CD4-positive, alpha-beta T cell (primary cell): ENCODE measurements at regions not wholly inside any gene's neighbourhood (a gene's known extent, or its start where the extent isn't known, plus 50 kb on each side); places are given as distances from the start of the nearest gene placed in this dataset.

Source experiments
- ATAC-seq: fragments of 200-7000 bp; cut with Tn5 transposase; one replicate; pipeline ENCODE4 v1.10.0; 2022; ENCODE audit warnings: mild to moderate bottlenecking; ENCODE audit not compliant: poor library complexity
- CTCF ChIA-PET: fragments of 350-600 bp; sonication (Branson Sonifier 250); formaldehyde crosslinking; loops from one replicate; lab custom pipeline; 2021; ENCODE audit warnings: antibody characterized with exemption, inconsistent platforms; lab: Charles Lee
- POLR2A ChIA-PET: fragments of 350-600 bp; sonication (Branson Sonifier 250); formaldehyde crosslinking; loops from one replicate; lab custom pipeline; 2021; ENCODE audit warnings: antibody characterized with exemption, inconsistent platforms; lab: Charles Lee
- DNase-seq, 14 experiments: peaks; one replicate each; pipeline ENCODE4 v3.0.0-alpha.2; 2013 to 2020; ENCODE audit warnings: mixed read lengths in 2 of 14
- H3K27ac ChIP-seq, 2 donors: one replicate each; pipeline versions ENCODE4 v1.5.1 to v1.7.0; 2013; ENCODE audit warnings: low read length in 2 of 2, low read depth in 1 of 2, mild to moderate bottlenecking in 1 of 2
- H3K27me3 ChIP-seq, 2 experiments: 1 replicate in 1 of 2; 2 replicates in 1 of 2; pipeline versions ENCODE4 v1.6.1 to v1.7.0; 2013; ENCODE audit warnings: low read length in 2 of 2, control low read depth in 1 of 2, mild to moderate bottlenecking in 1 of 2, moderate library complexity in 1 of 2; ENCODE audit not compliant: insufficient read depth in 2 of 2, control insufficient read depth in 1 of 2
- H3K36me3 ChIP-seq: one replicate; pipeline ENCODE4 v1.6.1; 2013; ENCODE audit warnings: low read length, control low read depth; ENCODE audit not compliant: insufficient read depth
- H3K4me1 ChIP-seq: one replicate; pipeline ENCODE4 v1.6.1; 2013; ENCODE audit warnings: low read length, control low read depth; ENCODE audit not compliant: insufficient read depth
- H3K4me3 ChIP-seq: one replicate; pipeline ENCODE4 v1.5.1; 2013; ENCODE audit warnings: mild to moderate bottlenecking, low read length, moderate library complexity
- H3K9me3 ChIP-seq, 2 experiments: 1 replicate in 1 of 2; 2 replicates in 1 of 2; pipeline versions ENCODE4 v1.6.1 to v1.7.0; 2013; ENCODE audit warnings: low read length in 2 of 2, mild to moderate bottlenecking in 2 of 2, control low read depth in 1 of 2, moderate library complexity in 1 of 2; ENCODE audit not compliant: control insufficient read depth in 1 of 2, insufficient read depth in 1 of 2
- H3K27ac Mint-ChIP-seq: one replicate; pipeline ENCODE4 v1.8.0; 2020; ENCODE audit warnings: mixed read lengths
- H3K27me3 Mint-ChIP-seq: one replicate; pipeline ENCODE4 v1.8.0; 2021; ENCODE audit warnings: mixed read lengths
- H3K36me3 Mint-ChIP-seq: one replicate; pipeline ENCODE4 v1.8.0; 2021; ENCODE audit warnings: low read depth, mixed read lengths
- H3K4me1 Mint-ChIP-seq: one replicate; pipeline ENCODE4 v1.8.0; 2021; ENCODE audit warnings: low read depth, mixed read lengths
- H3K4me3 Mint-ChIP-seq: one replicate; pipeline ENCODE4 v1.8.0; 2020; ENCODE audit warnings: mild to moderate bottlenecking, mixed read lengths
- H3K9me3 Mint-ChIP-seq: one replicate; pipeline ENCODE4 v1.8.0; 2020; ENCODE audit warnings: mixed read lengths
- intact Hi-C, 2 experiments: fragments of 100-400 bp; cut with DNase I in 1 of 2; cut with micrococcal nuclease in 1 of 2; formaldehyde crosslinking; loops; one replicate each; pipeline versions ENCODE4 v1.15.1 to v1.9.0; 2023 to 2025; cut with DNase I, micrococcal nuclease
- TF ChIP-seq, protein P1 (sequence below): fragments of 200-600 bp; IDR thresholded peaks from one replicate; pipeline ENCODE4 v1.8.0; 2022; ENCODE audit warnings: antibody characterized with exemption, mild to moderate bottlenecking

DNA sequence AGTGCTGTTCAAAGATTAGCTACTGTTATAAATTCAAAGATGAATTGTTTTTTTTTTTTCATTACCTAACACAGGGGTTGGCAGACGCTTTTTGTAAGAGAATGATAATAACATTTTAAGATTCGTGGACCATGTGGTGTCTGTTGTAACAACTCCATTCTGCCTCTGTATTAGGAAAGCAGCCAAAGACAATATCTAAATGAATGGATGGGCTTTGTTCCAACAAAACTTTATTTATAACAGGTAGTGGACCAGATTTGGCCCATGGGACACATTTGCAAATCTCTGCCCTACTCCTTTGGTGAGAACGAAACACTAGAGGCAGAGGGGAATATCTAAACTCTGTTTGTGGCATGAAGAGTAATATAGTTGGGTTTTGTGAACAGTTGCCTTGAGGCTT lies 83.6 kb upstream of the BLID start:
- no peak for ATAC-seq
- Mint-ChIP-seq H3K27me3 (peaks cover 42% of the 10 kb centered on the region), H3K36me3 (no peaks in the 10 kb centered on the region), H3K9me3 (no peaks in the 10 kb centered on the region), H3K4me1 (no peaks in the 10 kb centered on the region), H3K4me3 (no peak overlapping the region), H3K27ac (no peak overlapping the region)
- DNase-seq = no peak
- Histone ChIP-seq H3K9me3 (peaks cover 0 to 4% of the 10 kb centered on the region in 2 experiments), H3K27ac (no peak overlapping the region), H3K27me3 (peaks cover 7 to 14% of the 10 kb centered on the region in 2 experiments), H3K36me3 (no peaks in the 10 kb centered on the region), H3K4me3 (no peak overlapping the region), H3K4me1 (no peaks in the 10 kb centered on the region)
- POLR2A ChIA-PET = no interaction called here
- intact Hi-C loops = no loop called here
- CTCF ChIA-PET = no interaction called here
- TF ChIP-seq, protein P1, sequence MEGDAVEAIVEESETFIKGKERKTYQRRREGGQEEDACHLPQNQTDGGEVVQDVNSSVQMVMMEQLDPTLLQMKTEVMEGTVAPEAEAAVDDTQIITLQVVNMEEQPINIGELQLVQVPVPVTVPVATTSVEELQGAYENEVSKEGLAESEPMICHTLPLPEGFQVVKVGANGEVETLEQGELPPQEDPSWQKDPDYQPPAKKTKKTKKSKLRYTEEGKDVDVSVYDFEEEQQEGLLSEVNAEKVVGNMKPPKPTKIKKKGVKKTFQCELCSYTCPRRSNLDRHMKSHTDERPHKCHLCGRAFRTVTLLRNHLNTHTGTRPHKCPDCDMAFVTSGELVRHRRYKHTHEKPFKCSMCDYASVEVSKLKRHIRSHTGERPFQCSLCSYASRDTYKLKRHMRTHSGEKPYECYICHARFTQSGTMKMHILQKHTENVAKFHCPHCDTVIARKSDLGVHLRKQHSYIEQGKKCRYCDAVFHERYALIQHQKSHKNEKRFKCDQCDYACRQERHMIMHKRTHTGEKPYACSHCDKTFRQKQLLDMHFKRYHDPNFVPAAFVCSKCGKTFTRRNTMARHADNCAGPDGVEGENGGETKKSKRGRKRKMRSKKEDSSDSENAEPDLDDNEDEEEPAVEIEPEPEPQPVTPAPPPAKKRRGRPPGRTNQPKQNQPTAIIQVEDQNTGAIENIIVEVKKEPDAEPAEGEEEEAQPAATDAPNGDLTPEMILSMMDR = no peak

DNA sequence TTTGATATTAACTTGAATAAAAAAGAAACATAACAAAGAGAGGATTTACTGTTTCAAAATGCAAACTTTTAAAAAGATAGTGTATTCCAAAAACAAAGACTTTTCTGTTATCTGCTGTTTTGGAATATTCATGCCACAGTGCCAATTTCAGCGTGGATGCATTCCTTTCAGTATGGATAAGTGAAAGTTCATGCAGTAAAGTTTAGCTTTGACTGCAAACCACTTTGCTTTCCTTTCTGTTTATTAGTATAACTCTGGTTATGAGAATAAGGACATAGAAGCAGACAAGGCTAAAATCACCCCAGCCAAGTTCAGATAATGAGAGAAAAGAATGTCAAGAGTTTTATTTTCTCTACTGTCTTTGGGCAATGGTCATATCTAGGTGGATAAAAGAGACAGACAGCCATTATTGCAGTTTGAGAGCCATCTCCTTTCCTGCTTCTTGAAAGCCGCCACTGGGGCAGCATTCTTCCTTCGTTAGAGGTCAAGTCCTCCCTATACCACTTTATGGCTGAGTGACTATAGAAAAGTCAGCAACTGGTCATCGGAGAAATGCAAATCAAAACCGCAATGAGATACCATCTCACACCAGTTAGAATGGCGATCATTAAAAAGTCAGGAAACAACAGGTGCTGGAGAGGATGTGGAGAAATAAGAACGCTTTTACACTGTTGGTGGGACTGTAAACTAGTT lies 82.4 kb upstream of the BLID start:
- Mint-ChIP-seq H3K4me1 (no peaks in the 10 kb centered on the region), H3K27me3 (peaks cover 30% of the 10 kb centered on the region), H3K4me3 (no peak overlapping the region), H3K9me3 (no peaks in the 10 kb centered on the region), H3K36me3 (no peaks in the 10 kb centered on the region), H3K27ac (no peak overlapping the region)
- Histone ChIP-seq H3K4me3 (no peak overlapping the region), H3K9me3 (peaks cover 0 to 4% of the 10 kb centered on the region in 2 experiments), H3K4me1 (no peaks in the 10 kb centered on the region), H3K27ac (no peak overlapping the region), H3K36me3 (no peaks in the 10 kb centered on the region), H3K27me3 (peaks cover 6 to 14% of the 10 kb centered on the region in 2 experiments)
- TF ChIP-seq, protein P1 = no peak
- POLR2A ChIA-PET = no interaction called here
- ATAC-seq (no peak), DNase-seq (no peak)
- intact Hi-C loops = no loop called here
- CTCF ChIA-PET = no interaction called here

DNA sequence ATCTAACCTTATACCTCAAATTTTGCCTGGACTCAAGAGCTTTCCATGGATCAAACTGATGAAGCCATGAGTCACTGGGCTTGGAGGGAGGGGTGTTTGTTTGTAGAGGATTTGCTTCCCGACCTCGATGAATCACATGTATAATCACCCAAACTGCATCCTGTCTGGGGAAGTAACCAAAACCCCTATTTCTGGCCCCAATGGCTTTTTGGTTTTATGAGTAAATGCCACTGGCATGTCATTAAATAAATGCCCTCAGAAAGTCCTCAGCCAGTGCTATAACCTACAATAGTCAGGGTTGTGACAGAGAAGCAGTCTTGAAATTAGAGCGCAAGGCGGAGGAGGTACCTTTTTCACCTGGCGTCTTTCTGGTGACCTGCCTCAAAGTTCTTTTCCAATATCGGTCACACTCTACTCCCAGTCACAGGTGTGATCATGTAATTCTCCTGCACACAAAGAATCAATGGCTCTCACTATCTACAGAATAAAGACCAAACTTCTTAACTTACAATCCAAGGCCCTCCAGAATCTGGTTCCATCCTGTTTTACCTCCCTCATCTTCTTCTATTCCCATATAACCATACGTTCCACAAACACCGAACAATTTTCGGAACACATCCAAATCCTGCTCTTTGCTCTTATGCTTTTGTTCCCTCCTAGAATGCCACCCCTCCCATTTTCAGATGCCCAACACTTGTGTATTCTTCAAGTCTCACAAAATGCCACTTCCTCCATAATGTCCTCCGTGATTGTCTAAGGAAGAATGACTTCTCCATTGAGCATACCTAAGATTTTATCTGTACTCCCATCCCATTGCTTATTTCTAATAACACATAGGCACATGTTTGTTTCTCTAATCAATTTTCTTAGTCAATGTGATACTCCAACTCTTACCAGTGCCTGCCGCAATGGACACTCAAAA lies 81.3 kb upstream of the BLID start:
- no peaks in the 10 kb centered on the region for H3K36me3 Mint-ChIP-seq
- ChIA-PET POLR2A (no interaction called here), CTCF (no interaction called here)
- Histone ChIP-seq H3K9me3 (no peaks in the 10 kb centered on the region), H3K27ac (no peak overlapping the region), H3K27me3 (peaks cover 0 to 6% of the 10 kb centered on the region in 2 experiments), H3K4me1 (no peaks in the 10 kb centered on the region), H3K4me3 (no peak overlapping the region), H3K36me3 (no peaks in the 10 kb centered on the region)
- peaks cover 19% of the 10 kb centered on the region for H3K27me3 Mint-ChIP-seq
- H3K27ac Mint-ChIP-seq = no peak overlapping the region
- no peak for ATAC-seq
- no peak overlapping the region for H3K4me3 Mint-ChIP-seq
- intact Hi-C loops = no loop called here
- TF ChIP-seq, protein P1 = no peak
- no peaks in the 10 kb centered on the region for H3K4me1 Mint-ChIP-seq
- no peaks in the 10 kb centered on the region for H3K9me3 Mint-ChIP-seq
- no peak for DNase-seq
